AG09319 (cell line): ENCODE measurements at regions not wholly inside any gene's neighbourhood (a gene's known extent, or its start where the extent isn't known, plus 50 kb on each side); places are given as distances from the start of the nearest gene placed in this dataset.
A peak's percentile ranks its signal among the peaks of the same experiment; 100 is the strongest.

Experiments
- DNase-seq: peaks from one replicate; pipeline ENCODE4 v3.0.0-alpha.2; 2010; ENCODE audit warnings: low read depth; ENCODE audit errors: extremely low read depth
- TF ChIP-seq, protein P1 (sequence below): IDR thresholded peaks from 2 replicates; pipeline ENCODE4 v1.5.1; 2011; ENCODE audit warnings: low read depth, mild to moderate bottlenecking, inconsistent platforms, low read length, moderate library complexity

DNA sequence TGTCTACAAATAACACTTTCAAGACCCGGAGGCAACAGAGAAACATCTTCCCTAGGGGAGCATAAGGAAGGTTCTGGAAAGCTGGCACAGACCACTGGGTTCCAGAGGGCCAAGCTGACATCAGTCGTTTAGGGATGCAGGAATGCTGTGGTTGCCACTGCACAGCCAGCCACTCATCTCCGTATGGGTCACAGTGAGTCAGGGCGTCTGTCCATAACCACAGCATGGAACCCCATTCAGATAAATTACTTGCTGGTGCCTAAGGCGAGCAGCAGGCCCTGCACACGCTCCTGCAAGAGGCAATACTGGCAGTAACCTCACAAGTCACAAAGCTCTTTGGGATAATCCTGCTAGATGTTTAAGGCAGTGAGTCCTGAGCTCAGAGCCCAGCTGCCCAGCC is 140.9 kb upstream of the UBL3 start:
- DNase-seq: peak; percentile 45
- TF ChIP-seq, protein P1, sequence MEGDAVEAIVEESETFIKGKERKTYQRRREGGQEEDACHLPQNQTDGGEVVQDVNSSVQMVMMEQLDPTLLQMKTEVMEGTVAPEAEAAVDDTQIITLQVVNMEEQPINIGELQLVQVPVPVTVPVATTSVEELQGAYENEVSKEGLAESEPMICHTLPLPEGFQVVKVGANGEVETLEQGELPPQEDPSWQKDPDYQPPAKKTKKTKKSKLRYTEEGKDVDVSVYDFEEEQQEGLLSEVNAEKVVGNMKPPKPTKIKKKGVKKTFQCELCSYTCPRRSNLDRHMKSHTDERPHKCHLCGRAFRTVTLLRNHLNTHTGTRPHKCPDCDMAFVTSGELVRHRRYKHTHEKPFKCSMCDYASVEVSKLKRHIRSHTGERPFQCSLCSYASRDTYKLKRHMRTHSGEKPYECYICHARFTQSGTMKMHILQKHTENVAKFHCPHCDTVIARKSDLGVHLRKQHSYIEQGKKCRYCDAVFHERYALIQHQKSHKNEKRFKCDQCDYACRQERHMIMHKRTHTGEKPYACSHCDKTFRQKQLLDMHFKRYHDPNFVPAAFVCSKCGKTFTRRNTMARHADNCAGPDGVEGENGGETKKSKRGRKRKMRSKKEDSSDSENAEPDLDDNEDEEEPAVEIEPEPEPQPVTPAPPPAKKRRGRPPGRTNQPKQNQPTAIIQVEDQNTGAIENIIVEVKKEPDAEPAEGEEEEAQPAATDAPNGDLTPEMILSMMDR: no peak

DNA sequence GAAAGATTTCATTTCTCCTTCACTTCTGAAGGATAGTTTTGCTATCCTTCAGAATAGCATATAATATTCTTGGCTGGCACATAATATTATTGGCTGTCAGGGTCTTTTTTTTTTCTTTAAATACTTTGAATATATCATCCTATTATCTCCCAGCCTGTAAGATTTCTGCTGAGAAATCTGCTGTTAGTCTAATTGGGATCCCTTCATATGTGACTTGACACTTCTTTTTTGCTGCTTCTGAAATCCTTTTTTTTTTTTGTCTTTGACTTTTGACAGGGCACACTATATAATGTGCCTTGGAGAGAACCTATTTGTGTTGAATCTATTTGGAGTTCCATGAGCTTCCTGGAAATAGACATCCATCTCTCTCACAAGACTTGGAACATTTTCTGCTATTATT is 136.9 kb upstream of the UBL3 start:
- TF ChIP-seq, protein P1: no peak
- no peak for DNase-seq

DNA sequence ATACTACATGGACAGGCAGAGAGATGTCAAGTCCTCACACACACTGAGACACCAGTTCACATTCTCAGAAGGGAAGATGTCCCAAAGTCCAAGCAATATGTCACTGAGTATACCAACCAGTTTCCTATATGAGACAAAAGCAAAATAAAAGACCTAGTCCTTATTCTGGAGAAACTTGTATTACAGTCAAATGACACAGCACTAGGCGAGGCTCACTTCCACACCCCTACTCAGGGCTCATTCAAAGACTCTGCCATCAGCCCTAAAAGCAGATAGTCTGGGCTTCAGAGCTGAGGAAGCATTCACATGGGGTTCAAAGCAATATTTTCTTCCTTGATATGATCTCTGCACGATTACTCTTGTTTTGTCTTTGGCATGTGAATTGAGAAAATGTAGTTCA is 129.9 kb upstream of the UBL3 start:
- no peak for DNase-seq
- TF ChIP-seq, protein P1: no peak

DNA sequence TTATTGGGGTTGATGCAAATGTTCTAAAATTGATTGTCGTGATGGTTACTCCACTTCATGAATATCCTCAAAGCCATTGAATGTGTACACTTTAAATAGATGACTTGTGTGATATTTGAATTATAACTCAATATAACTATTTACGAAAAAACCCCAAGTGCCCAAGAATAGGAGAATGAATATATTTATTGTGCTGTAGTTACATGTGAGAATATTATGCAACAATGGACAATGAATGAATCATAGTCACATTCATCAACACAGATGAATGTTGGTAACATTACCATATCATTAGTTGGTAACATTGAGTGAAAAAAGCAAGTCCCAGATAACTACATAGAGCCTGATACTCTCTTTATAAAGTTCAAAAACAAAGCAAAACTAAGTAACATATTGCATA is 127.8 kb upstream of the UBL3 start:
- TF ChIP-seq, protein P1: no peak
- DNase-seq: no peak

DNA sequence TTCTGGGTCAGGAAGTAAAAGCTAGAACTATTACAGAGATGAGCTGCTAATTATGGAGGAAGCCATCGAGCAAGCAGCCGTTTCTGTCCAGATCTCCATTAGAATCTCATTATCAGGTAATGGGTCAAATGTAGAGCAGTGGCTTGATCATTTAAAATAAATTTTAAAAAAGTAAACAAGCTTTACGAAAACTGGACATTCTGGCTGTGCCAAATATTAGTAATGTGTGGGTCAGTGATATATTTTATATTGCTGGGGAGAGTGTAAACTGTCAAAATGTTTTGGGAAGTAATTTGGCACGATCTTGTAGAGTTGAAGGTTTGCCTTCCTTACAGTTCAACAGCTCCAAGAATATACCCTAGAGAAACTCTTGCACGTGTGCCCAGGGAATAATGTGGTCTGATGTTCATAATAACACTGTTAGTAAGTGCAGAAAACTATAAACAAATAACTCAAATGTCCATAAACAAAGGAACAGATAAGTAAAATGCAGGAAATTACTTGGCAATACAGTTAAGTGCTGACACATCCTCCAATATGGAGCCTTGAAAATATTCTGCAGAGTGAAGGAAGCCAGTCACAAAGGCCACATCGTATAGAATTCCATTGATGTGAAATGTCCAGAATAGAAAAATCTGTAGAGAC is 127.2 kb upstream of the UBL3 start:
- no peak for DNase-seq
- TF ChIP-seq, protein P1: no peak

DNA sequence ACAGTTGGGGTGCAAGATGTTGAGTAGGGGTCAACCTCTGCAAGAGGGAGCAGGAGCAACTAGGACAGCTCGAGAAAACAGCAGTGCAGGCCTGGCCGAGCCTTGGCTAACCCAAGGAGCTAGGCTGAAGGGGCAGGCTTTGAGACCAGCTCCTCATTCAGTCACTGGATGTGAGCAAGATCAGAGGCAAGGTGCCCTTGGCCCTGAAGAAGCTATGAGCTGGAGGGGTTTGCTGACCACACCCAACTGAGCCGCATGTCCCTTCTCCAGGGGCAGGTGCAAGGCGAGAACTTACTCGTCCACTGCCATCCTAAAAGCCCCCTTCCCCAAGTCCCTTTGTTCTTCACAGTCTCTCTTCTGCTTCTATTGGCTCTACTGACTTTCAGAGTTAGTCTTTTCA is 126.1 kb upstream of the UBL3 start:
- TF ChIP-seq, protein P1: no peak

DNA sequence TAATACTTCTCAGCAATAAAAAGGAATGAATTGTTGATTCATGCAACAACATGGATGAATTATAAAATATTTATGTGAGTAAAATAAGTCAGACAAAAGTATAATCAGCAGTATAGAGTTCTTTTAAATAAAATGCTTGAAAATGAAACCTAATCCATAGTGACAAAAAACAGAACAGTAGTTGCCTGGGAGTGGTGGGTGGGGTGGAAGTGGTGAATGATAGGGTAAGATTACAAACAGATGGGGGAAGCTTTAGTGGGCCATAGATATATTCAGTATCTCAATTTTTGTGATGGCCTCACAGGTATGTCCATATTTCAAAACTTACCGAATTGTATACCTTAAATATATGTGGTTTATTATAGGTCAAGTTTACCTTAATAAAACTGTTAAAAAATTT is 124.9 kb upstream of the UBL3 start:
- TF ChIP-seq, protein P1: no peak
- DNase-seq: no peak

More for the DNA sequence above, 126.1 kb upstream of the UBL3 start:
- no peak for DNase-seq
